Endothelial cell of umbilical vein (primary cell): ENCODE measurements at regions not wholly inside any gene's neighbourhood (a gene's known extent, or its start where the extent isn't known, plus 50 kb on each side); places are given as distances from the start of the nearest gene placed in this dataset.

Source experiments
- BruUV-seq: library from RNA; stranded (reverse); fragments of 400-500 nt; replicated peaks from 2 replicates; lab custom pipeline; 2021; lab: Mats Ljungman, UMichigan
- CTCF ChIA-PET: fragments of 300-600, 350-600 bp; sonication (Branson Sonifier 250); formaldehyde crosslinking; loops from one replicate; lab custom pipeline; 2021; ENCODE audit warnings: antibody characterized with exemption, inconsistent platforms; lab: Charles Lee
- POLR2A ChIA-PET: fragments of 300-600, 350-600 bp; sonication (Branson Sonifier 250); formaldehyde crosslinking; loops from one replicate; lab custom pipeline; 2021; ENCODE audit warnings: antibody characterized with exemption, inconsistent platforms; lab: Charles Lee
- DNase-seq: peaks from one replicate; pipeline ENCODE4 v3.0.0-alpha.2; 2011; ENCODE audit warnings: low read depth, low spot score
- FAIRE-seq: peaks from 2 replicates; lab custom pipeline; 2011; peaks lifted over from hg19 to GRCh38; lab: Jason Lieb, UNC
- H2AFZ ChIP-seq: 2 replicates; pipeline ENCODE4 v1.6.0; 2012; ENCODE audit warnings: low read depth, low read length, control low read depth, inconsistent platforms
- H3K27ac ChIP-seq: 2 replicates; pipeline ENCODE4 v1.5.1; 2011; ENCODE audit warnings: low read depth, mild to moderate bottlenecking, control low read depth, low read length, moderate library complexity; ENCODE audit not compliant: insufficient read depth
- H3K27me3 ChIP-seq, 2 experiments: 2 replicates each; pipeline versions ENCODE4 v1.6.0 to v1.6.1; 2011; ENCODE audit warnings: low read length in 2 of 2, mixed read lengths in 1 of 2; ENCODE audit not compliant: control insufficient read depth in 2 of 2, insufficient read depth in 2 of 2
- H3K36me3 ChIP-seq, 2 experiments: 2 replicates in 1 of 2; 3 replicates in 1 of 2; pipeline ENCODE4 v1.5.1; 2011; ENCODE audit warnings: low read length in 2 of 2, mild to moderate bottlenecking in 1 of 2, moderate library complexity in 1 of 2; ENCODE audit not compliant: control insufficient read depth in 2 of 2, insufficient read depth in 2 of 2; ENCODE audit errors: extremely low read depth in 1 of 2
- H3K4me1 ChIP-seq: 3 replicates; pipeline ENCODE4 v1.5.1; 2011; ENCODE audit warnings: mild to moderate bottlenecking, low read length; ENCODE audit not compliant: control insufficient read depth, insufficient read depth; ENCODE audit errors: extremely low read depth
- H3K4me2 ChIP-seq: 2 replicates; pipeline ENCODE4 v1.6.1; 2011; ENCODE audit warnings: low read length, control low read depth, mixed read lengths; ENCODE audit not compliant: insufficient read depth
- H3K4me3 ChIP-seq, 3 experiments: fragments of 200-600 bp in 1 of 3; sonication (generic), shearing (Covaris generic) in 1 of 3; replicated peaks in 1 of 3; 2 replicates each; pipeline ENCODE4 v1.5.1; 2011 to 2016; ENCODE audit warnings: control low read depth in 3 of 3, low read length in 3 of 3, mild to moderate bottlenecking in 2 of 3, inconsistent platforms in 1 of 3, low read depth in 1 of 3, moderate library complexity in 1 of 3; ENCODE audit not compliant: insufficient read depth in 1 of 3
- H3K79me2 ChIP-seq: 2 replicates; pipeline ENCODE4 v1.6.0; 2012; ENCODE audit warnings: low read length, inconsistent platforms; ENCODE audit not compliant: control insufficient read depth, insufficient read depth
- H3K9ac ChIP-seq: replicated peaks from 2 replicates; pipeline ENCODE3; 2011; ENCODE audit warnings: low read length, control low read depth; ENCODE audit not compliant: insufficient read depth; ENCODE audit errors: extremely low read depth
- H3K9me1 ChIP-seq: replicated peaks from 3 replicates; pipeline ENCODE4 v1.6.0; 2011; ENCODE audit warnings: mild to moderate bottlenecking, low read length; ENCODE audit not compliant: control insufficient read depth, insufficient read depth; ENCODE audit errors: extremely low read depth
- H3K9me3 ChIP-seq: replicated peaks from 2 replicates; pipeline ENCODE4 v1.5.1; 2012; ENCODE audit warnings: low read length, inconsistent platforms; ENCODE audit not compliant: control insufficient read depth, insufficient read depth
- H4K20me1 ChIP-seq: replicated peaks from 2 replicates; pipeline ENCODE3; 2011; ENCODE audit warnings: mild to moderate bottlenecking, low read length; ENCODE audit not compliant: control insufficient read depth, insufficient read depth; ENCODE audit errors: extremely low read depth
- CTCF ChIP-seq, 2 donors: IDR thresholded peaks; 1 replicate in 1 of 2; 2 replicates in 1 of 2; pipeline ENCODE4 v1.5.1; 2011; ENCODE audit warnings: low read length in 2 of 2, mild to moderate bottlenecking in 2 of 2, moderate library complexity in 2 of 2, control low read depth in 1 of 2, inconsistent platforms in 1 of 2, low read depth in 1 of 2; ENCODE audit not compliant: insufficient read depth in 1 of 2; ENCODE audit errors: extremely low read depth in 1 of 2
- EZH2 ChIP-seq: IDR thresholded peaks from 2 replicates; pipeline ENCODE4 v1.6.1; 2012; ENCODE audit warnings: borderline replicate concordance, low read depth, mild to moderate bottlenecking, moderate library complexity, low read length, inconsistent platforms; ENCODE audit not compliant: severe bottlenecking
- FOS ChIP-seq: IDR thresholded peaks from 2 replicates; pipeline ENCODE4 v1.6.1; 2011; ENCODE audit warnings: mild to moderate bottlenecking, low read length, moderate library complexity, borderline replicate concordance; ENCODE audit not compliant: insufficient read depth
- GATA2 ChIP-seq: IDR thresholded peaks from 2 replicates; pipeline ENCODE4 v1.7.0; 2011; ENCODE audit warnings: low read depth, mild to moderate bottlenecking, moderate library complexity, mixed read lengths, low read length; ENCODE audit not compliant: insufficient read length, insufficient read depth
- JUN ChIP-seq: IDR thresholded peaks from 2 replicates; pipeline ENCODE4 v1.6.1; 2011; ENCODE audit warnings: borderline replicate concordance, low read depth; ENCODE audit not compliant: insufficient read length, insufficient read depth
- MAX ChIP-seq: IDR thresholded peaks from 2 replicates; pipeline ENCODE4 v1.6.1; 2011; ENCODE audit not compliant: insufficient read depth, insufficient read length
- MYC ChIP-seq: IDR thresholded peaks from one replicate; pipeline ENCODE4 v1.6.1; 2011; ENCODE audit warnings: mild to moderate bottlenecking, low read depth, low read length
- POLR2A ChIP-seq: IDR thresholded peaks from 2 replicates; pipeline ENCODE4 v1.6.1; 2012; ENCODE audit warnings: low read depth, mild to moderate bottlenecking, control low read depth, low read length
- POLR2AphosphoS5 ChIP-seq: IDR thresholded peaks from 2 replicates; pipeline ENCODE4 v1.6.1; 2012; ENCODE audit warnings: low read depth, mild to moderate bottlenecking, control low read depth, low read length, moderate library complexity; ENCODE audit not compliant: insufficient read depth
- dilution Hi-C: fragments of 300-500 bp; cut with MboI; formaldehyde crosslinking; loops from one replicate; pipeline ENCODE4 v1.15.0; 2019; ENCODE audit warnings: low sequenced_read_pairs; ENCODE audit not compliant: extremely low pct_ligation_motif_present
- intact Hi-C: fragments of 100-400 bp; cut with micrococcal nuclease; formaldehyde crosslinking; loops from one replicate; pipeline ENCODE4 v1.10.0; 2022

GRCh38 chr3:150345021-150345538 lies 63.0 kb upstream of the TSC22D2 start:
- Histone ChIP-seq H4K20me1 (no peaks in the 10 kb centered on the region), H3K36me3 (no peaks in the 10 kb centered on the region), H3K27me3 (no peaks in the 10 kb centered on the region), H3K4me1 (peaks cover 21% of the 10 kb centered on the region), H3K27ac (no peak overlapping the region), H3K9ac (no peak overlapping the region), H3K79me2 (no peaks in the 10 kb centered on the region), H3K4me2 (no peak overlapping the region), H3K9me1 (no peaks in the 10 kb centered on the region), H2AFZ (no peak overlapping the region), H3K9me3 (no peaks in the 10 kb centered on the region), H3K4me3 (no peak overlapping the region)
- DNase-seq, result no peak
- intact Hi-C loops (no loop called here), dilution Hi-C loops (no loop called here)
- TF ChIP-seq CTCF (IDR thresholded peaks at IDR 0.05; ENCODE audit: extremely low read depth in 1 of 2, insufficient read depth in 1 of 2, low read depth in 1 of 2, low read length in 2 of 2) (no peak), GATA2 (no peak), JUN (no peak), EZH2 (no peak), FOS (no peak), POLR2AphosphoS5 (no peak), POLR2A (no peak), MYC (no peak), MAX (no peak)
- BruUV-seq, result no TSS peak
- ChIA-PET CTCF (interaction anchor here (1.6 kb wide), 1 partner anchor 112 kb away, joined by 3 read pairs; no protein-coding TSS in a partner anchor), POLR2A (no interaction called here)
- FAIRE-seq, result no peak
